ENCODE measurements at regions not wholly inside any gene's neighbourhood (a gene's known extent, or its start where the extent isn't known, plus 50 kb on each side); places are given as distances from the start of the nearest gene placed in this dataset.

GRCh38 chr6:104612541-104612940 is 247.2 kb downstream of the HACE1 start:
- ATAC-seq (ENCODE audit: insufficient read depth, low FRiP score) (no peak), DNase-seq (no peak)
- TF ChIP-seq, protein P1, sequence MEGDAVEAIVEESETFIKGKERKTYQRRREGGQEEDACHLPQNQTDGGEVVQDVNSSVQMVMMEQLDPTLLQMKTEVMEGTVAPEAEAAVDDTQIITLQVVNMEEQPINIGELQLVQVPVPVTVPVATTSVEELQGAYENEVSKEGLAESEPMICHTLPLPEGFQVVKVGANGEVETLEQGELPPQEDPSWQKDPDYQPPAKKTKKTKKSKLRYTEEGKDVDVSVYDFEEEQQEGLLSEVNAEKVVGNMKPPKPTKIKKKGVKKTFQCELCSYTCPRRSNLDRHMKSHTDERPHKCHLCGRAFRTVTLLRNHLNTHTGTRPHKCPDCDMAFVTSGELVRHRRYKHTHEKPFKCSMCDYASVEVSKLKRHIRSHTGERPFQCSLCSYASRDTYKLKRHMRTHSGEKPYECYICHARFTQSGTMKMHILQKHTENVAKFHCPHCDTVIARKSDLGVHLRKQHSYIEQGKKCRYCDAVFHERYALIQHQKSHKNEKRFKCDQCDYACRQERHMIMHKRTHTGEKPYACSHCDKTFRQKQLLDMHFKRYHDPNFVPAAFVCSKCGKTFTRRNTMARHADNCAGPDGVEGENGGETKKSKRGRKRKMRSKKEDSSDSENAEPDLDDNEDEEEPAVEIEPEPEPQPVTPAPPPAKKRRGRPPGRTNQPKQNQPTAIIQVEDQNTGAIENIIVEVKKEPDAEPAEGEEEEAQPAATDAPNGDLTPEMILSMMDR (IDR thresholded peaks at IDR 0.05; ENCODE audit: control extremely low read depth, extremely low read depth) = no peak
- Histone ChIP-seq H3K27me3 (ENCODE audit: control insufficient read depth in 3 of 3, insufficient read depth in 3 of 3, low read length in 2 of 3) (no peaks in the 10 kb centered on the region), H3K4me1 (ENCODE audit: control insufficient read depth in 5 of 5, insufficient read depth in 5 of 5, low read length in 5 of 5) (peaks cover 0 to 34% (median 8%) of the 10 kb centered on the region in 5 donors), H3K4me3 (no peak overlapping the region), H3K9me3 (ENCODE audit: control insufficient read depth in 4 of 4, insufficient read depth in 3 of 4, low read length in 3 of 4) (no peaks in the 10 kb centered on the region), H3K9ac (ENCODE audit: insufficient read depth in 1 of 2, low read length in 2 of 2) (no peak overlapping the region), H3K27ac (ENCODE audit: low read depth in 1 of 2, low read length in 1 of 2) (no peak overlapping the region), H3K36me3 (ENCODE audit: control insufficient read depth in 4 of 4, insufficient read depth in 4 of 4, low read length in 4 of 4) (no peaks in the 10 kb centered on the region)
- WGBS, 2 donors = 89 to 100% methylated on average over 1 of the region's 1 CpG

DNA sequence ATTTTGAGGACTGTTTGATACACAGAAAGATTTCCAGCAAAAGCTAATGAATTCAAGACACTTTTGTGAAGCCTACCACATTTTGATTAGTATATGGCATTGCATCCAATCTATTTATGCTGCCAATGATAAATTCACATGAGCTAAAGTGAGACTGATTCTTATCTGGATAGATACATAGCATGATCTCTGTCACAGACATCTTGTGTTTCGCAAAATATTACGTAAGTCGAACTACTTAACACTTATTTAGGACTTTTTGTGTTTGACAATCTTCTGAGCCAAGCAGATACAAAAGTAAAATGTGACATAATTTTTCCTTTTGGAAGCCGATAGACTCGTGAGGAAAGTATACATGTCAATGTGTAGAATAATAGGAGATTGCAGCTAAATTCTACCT is 251.6 kb downstream of the HACE1 start:
- H3K27ac ChIP-seq (ENCODE audit: low read depth in 1 of 2, low read length in 1 of 2) = no peak overlapping the region
- no peaks in the 10 kb centered on the region for H3K27me3 ChIP-seq (ENCODE audit: control insufficient read depth in 3 of 3, insufficient read depth in 3 of 3, low read length in 2 of 3)
- TF ChIP-seq, protein P1 (IDR thresholded peaks at IDR 0.05; ENCODE audit: control extremely low read depth, extremely low read depth) = no peak
- no peak overlapping the region for H3K4me3 ChIP-seq
- WGBS, 2 donors = 87 to 93% methylated on average over 5 of the region's 5 CpGs
- ATAC-seq (ENCODE audit: insufficient read depth, low FRiP score) = no peak
- no peak overlapping the region for H3K9ac ChIP-seq (ENCODE audit: insufficient read depth in 1 of 2, low read length in 2 of 2)
- peak in 2 of 3 donors; percentile 39 to 75 for DNase-seq
- no peaks in the 10 kb centered on the region for H3K9me3 ChIP-seq (ENCODE audit: control insufficient read depth in 4 of 4, insufficient read depth in 3 of 4, low read length in 3 of 4)
- peaks cover 0 to 26% (median under 1%) of the 10 kb centered on the region in 5 donors for H3K4me1 ChIP-seq (ENCODE audit: control insufficient read depth in 5 of 5, insufficient read depth in 5 of 5, low read length in 5 of 5)
- no peaks in the 10 kb centered on the region for H3K36me3 ChIP-seq (ENCODE audit: control insufficient read depth in 4 of 4, insufficient read depth in 4 of 4, low read length in 4 of 4)

GRCh38 chr6:104607501-104607900 is 252.2 kb downstream of the HACE1 start:
- no peak for ATAC-seq (ENCODE audit: insufficient read depth, low FRiP score)
- TF ChIP-seq, protein P1 (IDR thresholded peaks at IDR 0.05; ENCODE audit: control extremely low read depth, extremely low read depth) = no peak
- WGBS, 2 donors = 84 to 90% methylated on average over 1 of the region's 1 CpG

GRCh38 chr6:104606361-104606760 is 253.4 kb downstream of the HACE1 start:
- ATAC-seq (ENCODE audit: insufficient read depth, low FRiP score) (no peak), DNase-seq (no peak)
- Histone ChIP-seq H3K27ac (ENCODE audit: low read depth in 1 of 2, low read length in 1 of 2) (no peak overlapping the region), H3K36me3 (ENCODE audit: control insufficient read depth in 4 of 4, insufficient read depth in 4 of 4, low read length in 4 of 4) (no peaks in the 10 kb centered on the region), H3K4me1 (ENCODE audit: control insufficient read depth in 5 of 5, insufficient read depth in 5 of 5, low read length in 5 of 5) (peaks cover 0 to 37% (median 2%) of the 10 kb centered on the region in 5 donors), H3K4me3 (no peak overlapping the region), H3K27me3 (ENCODE audit: control insufficient read depth in 3 of 3, insufficient read depth in 3 of 3, low read length in 2 of 3) (no peaks in the 10 kb centered on the region), H3K9me3 (ENCODE audit: control insufficient read depth in 4 of 4, insufficient read depth in 3 of 4, low read length in 3 of 4) (no peaks in the 10 kb centered on the region), H3K9ac (ENCODE audit: insufficient read depth in 1 of 2, low read length in 2 of 2) (no peak overlapping the region)
- TF ChIP-seq, protein P1 (IDR thresholded peaks at IDR 0.05; ENCODE audit: control extremely low read depth, extremely low read depth) = no peak
- WGBS, 2 donors = 93 to 100% methylated on average over 1 of the region's 1 CpG

More at GRCh38 chr6:104607501-104607900, 252.2 kb downstream of the HACE1 start:
- no peak for DNase-seq
- Histone ChIP-seq H3K36me3 (ENCODE audit: control insufficient read depth in 4 of 4, insufficient read depth in 4 of 4, low read length in 4 of 4) (no peaks in the 10 kb centered on the region), H3K27ac (ENCODE audit: low read depth in 1 of 2, low read length in 1 of 2) (no peak overlapping the region), H3K4me3 (no peak overlapping the region), H3K4me1 (ENCODE audit: control insufficient read depth in 5 of 5, insufficient read depth in 5 of 5, low read length in 5 of 5) (peaks cover 0 to 26% (median 2%) of the 10 kb centered on the region in 5 donors), H3K9ac (ENCODE audit: insufficient read depth in 1 of 2, low read length in 2 of 2) (no peak overlapping the region), H3K9me3 (ENCODE audit: control insufficient read depth in 4 of 4, insufficient read depth in 3 of 4, low read length in 3 of 4) (no peaks in the 10 kb centered on the region), H3K27me3 (ENCODE audit: control insufficient read depth in 3 of 3, insufficient read depth in 3 of 3, low read length in 2 of 3) (no peaks in the 10 kb centered on the region)
